ENCODE measurements at regions not wholly inside any gene's neighbourhood (a gene's known extent, or its start where the extent isn't known, plus 50 kb on each side); places are given as distances from the start of the nearest gene placed in this dataset.
"Not testable (repeated sequence)": the region's sequence is repeated elsewhere in the genome, so short reads cannot be mapped to it uniquely, and the experiment has no call there.

DNA sequence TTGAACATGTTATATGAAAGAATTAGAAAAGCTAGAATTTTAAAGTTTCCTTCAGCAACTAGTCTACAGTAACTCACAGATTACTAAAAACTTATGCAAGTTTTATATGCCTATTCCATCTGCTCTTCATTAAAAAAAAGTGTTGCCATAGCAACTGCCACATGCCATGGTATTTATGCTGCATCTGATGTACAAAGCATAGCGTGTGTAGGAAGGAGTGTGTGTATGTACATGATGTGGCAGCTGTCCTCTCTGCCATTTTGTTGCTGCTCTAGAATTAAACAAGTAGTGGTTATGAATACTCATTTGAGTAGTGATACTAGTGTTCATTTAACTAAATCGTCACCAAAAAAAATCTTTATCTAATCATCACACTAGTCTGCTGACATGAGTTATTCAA lies 593.5 kb downstream of the CETN3 start:
- no peaks in the 10 kb centered on the region for H4K20me1 ChIP-seq (ENCODE audit: insufficient read depth, poor library complexity, severe bottlenecking)
- TF ChIP-seq EZH2phosphoT487 (IDR thresholded peaks at IDR 0.05; ENCODE audit: low read depth, severe bottlenecking, unreplicated experiment), result no peak
- TF ChIP-seq, protein P1, sequence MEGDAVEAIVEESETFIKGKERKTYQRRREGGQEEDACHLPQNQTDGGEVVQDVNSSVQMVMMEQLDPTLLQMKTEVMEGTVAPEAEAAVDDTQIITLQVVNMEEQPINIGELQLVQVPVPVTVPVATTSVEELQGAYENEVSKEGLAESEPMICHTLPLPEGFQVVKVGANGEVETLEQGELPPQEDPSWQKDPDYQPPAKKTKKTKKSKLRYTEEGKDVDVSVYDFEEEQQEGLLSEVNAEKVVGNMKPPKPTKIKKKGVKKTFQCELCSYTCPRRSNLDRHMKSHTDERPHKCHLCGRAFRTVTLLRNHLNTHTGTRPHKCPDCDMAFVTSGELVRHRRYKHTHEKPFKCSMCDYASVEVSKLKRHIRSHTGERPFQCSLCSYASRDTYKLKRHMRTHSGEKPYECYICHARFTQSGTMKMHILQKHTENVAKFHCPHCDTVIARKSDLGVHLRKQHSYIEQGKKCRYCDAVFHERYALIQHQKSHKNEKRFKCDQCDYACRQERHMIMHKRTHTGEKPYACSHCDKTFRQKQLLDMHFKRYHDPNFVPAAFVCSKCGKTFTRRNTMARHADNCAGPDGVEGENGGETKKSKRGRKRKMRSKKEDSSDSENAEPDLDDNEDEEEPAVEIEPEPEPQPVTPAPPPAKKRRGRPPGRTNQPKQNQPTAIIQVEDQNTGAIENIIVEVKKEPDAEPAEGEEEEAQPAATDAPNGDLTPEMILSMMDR (IDR thresholded peaks at IDR 0.05; ENCODE audit: poor library complexity), result no peak
- no peak for TF ChIP-seq EZH2 (IDR thresholded peaks at IDR 0.05; ENCODE audit: borderline replicate concordance)
- H3K36me3 ChIP-seq (replicated peaks; ENCODE audit: insufficient read depth, low read depth), result no peaks in the 10 kb centered on the region
- no peak for DNase-seq (ENCODE audit: low spot score)
- no peaks in the 10 kb centered on the region for H3K9me2 ChIP-seq (replicated peaks; ENCODE audit: insufficient read depth)
- H3K4me3 ChIP-seq, result no peak overlapping the region
- whole genome bisulfite sequencing (ENCODE audit: low lambda C conversion rate, missing lambda C conversion rate), result 75% methylated on average over 2 of the region's 2 CpGs
- no peak overlapping the region for H3K27ac ChIP-seq
- H3K9me3 ChIP-seq (ENCODE audit: low read depth), result no peaks in the 10 kb centered on the region
- H3K4me2 ChIP-seq, result no peak overlapping the region
- no peaks in the 10 kb centered on the region for H3K4me1 ChIP-seq (ENCODE audit: insufficient read depth)
- H2AFZ ChIP-seq, result no peak overlapping the region
- H3K27me3 ChIP-seq, result no peaks in the 10 kb centered on the region
- H3K79me2 ChIP-seq, result no peaks in the 10 kb centered on the region

DNA sequence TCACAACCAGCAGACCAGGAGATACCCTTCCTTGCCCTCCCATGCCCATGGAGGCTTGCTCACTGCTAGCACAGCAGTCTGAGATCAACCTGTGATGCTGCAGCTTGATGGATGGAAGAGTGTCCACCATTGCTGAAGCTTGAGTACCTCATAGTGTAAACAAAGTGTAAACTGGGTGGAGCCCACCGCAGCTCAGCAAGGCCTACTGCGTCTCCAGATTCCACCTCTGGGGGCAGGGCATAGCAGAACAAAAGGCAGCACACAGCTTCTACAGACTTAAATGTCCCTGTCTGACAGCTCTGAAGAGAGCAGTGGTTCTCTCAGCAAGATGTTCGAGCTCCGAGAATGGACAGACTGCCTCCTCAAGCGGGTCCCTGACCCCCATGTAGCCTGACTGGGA lies 608.8 kb downstream of the CETN3 start:
- H3K9me2 ChIP-seq (replicated peaks; ENCODE audit: insufficient read depth); H3K9me3 ChIP-seq (ENCODE audit: low read depth); H3K4me1 ChIP-seq (ENCODE audit: insufficient read depth); H3K27me3 ChIP-seq; H3K36me3 ChIP-seq (replicated peaks; ENCODE audit: insufficient read depth, low read depth); H2AFZ ChIP-seq; H4K20me1 ChIP-seq (ENCODE audit: insufficient read depth, poor library complexity, severe bottlenecking); H3K4me3 ChIP-seq; H3K27ac ChIP-seq; DNase-seq (ENCODE audit: low spot score); H3K79me2 ChIP-seq; H3K4me2 ChIP-seq: not testable (repeated sequence)
- 83% methylated on average over 5 of the region's 5 CpGs for WGBS (ENCODE audit: low lambda C conversion rate, missing lambda C conversion rate)

DNA sequence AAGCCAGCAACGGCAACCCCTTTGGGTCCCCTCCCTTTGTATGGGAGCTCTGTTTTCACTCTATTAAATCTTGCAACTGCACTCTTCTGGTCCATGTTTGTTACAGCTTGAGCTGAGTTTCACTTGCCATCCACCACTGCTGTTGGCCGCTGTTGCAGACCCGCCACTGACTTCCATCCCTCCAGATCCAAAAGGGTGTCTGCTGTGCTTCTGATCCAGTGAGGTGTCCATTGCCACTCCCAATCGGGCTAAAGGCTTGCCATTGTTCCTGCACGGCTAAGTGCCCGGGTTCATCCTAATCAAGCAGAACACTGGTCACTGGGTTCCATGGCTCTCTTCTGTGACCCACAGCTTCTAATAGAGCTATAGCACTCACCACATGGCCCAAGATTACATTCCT lies 615.1 kb downstream of the CETN3 start:
- 93% methylated on average over 6 of the region's 6 CpGs for WGBS (ENCODE audit: low lambda C conversion rate, missing lambda C conversion rate)
- not testable (repeated sequence) for H3K36me3 ChIP-seq (replicated peaks; ENCODE audit: insufficient read depth, low read depth); H2AFZ ChIP-seq; H3K79me2 ChIP-seq; H3K27ac ChIP-seq; H3K27me3 ChIP-seq; DNase-seq (ENCODE audit: low spot score); H3K4me2 ChIP-seq; H3K4me1 ChIP-seq (ENCODE audit: insufficient read depth); H4K20me1 ChIP-seq (ENCODE audit: insufficient read depth, poor library complexity, severe bottlenecking); H3K9me3 ChIP-seq (ENCODE audit: low read depth); H3K4me3 ChIP-seq; H3K9me2 ChIP-seq (replicated peaks; ENCODE audit: insufficient read depth)

DNA sequence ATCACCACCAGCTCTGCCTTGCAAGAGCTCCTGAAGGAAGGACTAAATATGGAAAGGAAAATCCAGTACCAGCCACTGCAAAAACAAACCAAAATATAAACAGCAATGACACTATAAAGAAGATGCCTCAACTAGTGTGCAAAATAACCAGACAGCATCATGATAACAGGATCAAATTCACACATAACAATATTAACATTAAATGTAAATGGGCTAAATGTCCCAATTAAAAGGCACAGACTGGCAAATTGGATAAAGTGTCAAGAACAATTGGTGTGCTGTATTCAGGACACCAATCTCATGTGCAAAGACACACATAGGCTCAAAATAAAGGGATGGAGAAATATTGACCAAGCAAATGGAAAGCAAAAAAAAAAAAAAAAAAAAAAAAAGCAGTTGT lies 629.8 kb downstream of the CETN3 start:
- not testable (repeated sequence) for H3K36me3 ChIP-seq (replicated peaks; ENCODE audit: insufficient read depth, low read depth); H3K9me2 ChIP-seq (replicated peaks; ENCODE audit: insufficient read depth); H3K27ac ChIP-seq; H3K4me2 ChIP-seq; H3K9me3 ChIP-seq (ENCODE audit: low read depth); H3K27me3 ChIP-seq; DNase-seq (ENCODE audit: low spot score); H3K79me2 ChIP-seq; H3K4me3 ChIP-seq; H2AFZ ChIP-seq; H3K4me1 ChIP-seq (ENCODE audit: insufficient read depth); H4K20me1 ChIP-seq (ENCODE audit: insufficient read depth, poor library complexity, severe bottlenecking)

DNA sequence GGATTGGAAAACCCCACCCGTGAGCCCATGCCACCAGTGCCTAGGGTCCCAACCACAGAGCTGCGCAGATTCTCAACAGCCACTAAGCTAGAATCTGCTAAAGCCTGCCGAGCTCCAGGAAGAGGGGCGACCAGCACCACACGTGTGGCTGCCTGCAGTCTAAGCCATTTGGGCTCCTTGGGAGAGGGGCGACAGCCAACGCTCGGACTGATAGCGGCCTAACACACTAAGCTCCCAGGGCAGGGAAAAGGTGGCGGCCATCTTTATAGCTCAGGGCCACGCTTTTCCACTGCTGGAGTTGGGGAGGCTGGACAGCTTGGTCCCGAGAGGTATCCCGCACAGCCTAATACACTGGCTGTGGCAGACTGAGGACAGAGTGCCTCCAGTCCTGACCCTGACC lies 631.8 kb downstream of the CETN3 start:
- H3K4me2 ChIP-seq, result no peak overlapping the region
- no peak overlapping the region for H3K4me3 ChIP-seq
- no peak for DNase-seq (ENCODE audit: low spot score)
- no peak overlapping the region for H3K27ac ChIP-seq
- no peaks in the 10 kb centered on the region for H4K20me1 ChIP-seq (ENCODE audit: insufficient read depth, poor library complexity, severe bottlenecking)
- no peaks in the 10 kb centered on the region for H3K9me2 ChIP-seq (replicated peaks; ENCODE audit: insufficient read depth)
- H3K79me2 ChIP-seq, result no peaks in the 10 kb centered on the region
- H3K36me3 ChIP-seq (replicated peaks; ENCODE audit: insufficient read depth, low read depth), result no peaks in the 10 kb centered on the region
- H3K9me3 ChIP-seq (ENCODE audit: low read depth), result no peaks in the 10 kb centered on the region
- WGBS (ENCODE audit: low lambda C conversion rate, missing lambda C conversion rate), result 95% methylated on average over 13 of the region's 13 CpGs
- no peaks in the 10 kb centered on the region for H3K4me1 ChIP-seq (ENCODE audit: insufficient read depth)
- no peak overlapping the region for H2AFZ ChIP-seq
- TF ChIP-seq EZH2 (IDR thresholded peaks at IDR 0.05; ENCODE audit: borderline replicate concordance) (no peak), EZH2phosphoT487 (IDR thresholded peaks at IDR 0.05; ENCODE audit: low read depth, severe bottlenecking, unreplicated experiment) (no peak)
- TF ChIP-seq, protein P1 (IDR thresholded peaks at IDR 0.05; ENCODE audit: poor library complexity), result no peak
- no peaks in the 10 kb centered on the region for H3K27me3 ChIP-seq
